Fibroblast of skin of scalp (primary cell): ENCODE measurements at regions not wholly inside any gene's neighbourhood (a gene's known extent, or its start where the extent isn't known, plus 50 kb on each side); places are given as distances from the start of the nearest gene placed in this dataset.

ENCODE experiments used
- DNase-seq: peaks from one replicate; pipeline ENCODE4 v3.0.0-alpha.2; 2013

- DNase-seq = no peak
Observed at GRCh38 chr9:99722877-99723276, 98.8 kb upstream of the NR4A3 start.

GRCh38 chr9:99724640-99725039 lies 97.0 kb upstream of the NR4A3 start:
- DNase-seq = no peak

GRCh38 chr9:99725852-99726251 lies 95.8 kb upstream of the NR4A3 start:
- DNase-seq = no peak

GRCh38 chr9:99726758-99727157 lies 94.9 kb upstream of the NR4A3 start:
- DNase-seq = peak; percentile 4

- no peak for DNase-seq
Observed at GRCh38 chr9:99730062-99730461, 91.6 kb upstream of the NR4A3 start.

- DNase-seq = no peak
Observed at GRCh38 chr9:99731950-99732349, 89.7 kb upstream of the NR4A3 start.

- no peak for DNase-seq
Observed at GRCh38 chr9:99732715-99733114, 89.0 kb upstream of the NR4A3 start.

- no peak for DNase-seq
Observed at GRCh38 chr9:99735041-99735440, 86.6 kb upstream of the NR4A3 start.

GRCh38 chr9:99736291-99736690 lies 85.4 kb upstream of the NR4A3 start:
- DNase-seq = peak; percentile 62

GRCh38 chr9:99737649-99738048 lies 84.0 kb upstream of the NR4A3 start:
- no peak for DNase-seq

- DNase-seq = no peak
Observed at GRCh38 chr9:99743006-99743405, 78.7 kb upstream of the NR4A3 start.

- DNase-seq = no peak
Observed at GRCh38 chr9:99743455-99743854, 78.2 kb upstream of the NR4A3 start.

- no peak for DNase-seq
Observed at GRCh38 chr9:99744132-99744531, 77.6 kb upstream of the NR4A3 start.

- no peak for DNase-seq
Observed at GRCh38 chr9:99745085-99745484, 76.6 kb upstream of the NR4A3 start.

- no peak for DNase-seq
Observed at GRCh38 chr9:99746406-99746805, 75.3 kb upstream of the NR4A3 start.

GRCh38 chr9:99748266-99748665 lies 73.4 kb upstream of the NR4A3 start:
- DNase-seq = no peak

- DNase-seq = no peak
Observed at GRCh38 chr9:99748676-99749075, 73.0 kb upstream of the NR4A3 start.

- DNase-seq = peak; percentile 3
Observed at GRCh38 chr9:99749641-99750040, 72.0 kb upstream of the NR4A3 start.

- no peak for DNase-seq
Observed at GRCh38 chr9:99750526-99750925, 71.2 kb upstream of the NR4A3 start.

- peak; percentile 82 for DNase-seq
Observed at GRCh38 chr9:99752417-99753109, 69.1 kb upstream of the NR4A3 start.

GRCh38 chr9:99753436-99753835 lies 68.2 kb upstream of the NR4A3 start:
- DNase-seq = no peak

- DNase-seq = no peak
Observed at GRCh38 chr9:99760421-99760820, 61.3 kb upstream of the NR4A3 start.

- DNase-seq = no peak
Observed at GRCh38 chr9:99762470-99762869, 59.2 kb upstream of the NR4A3 start.
